ENCODE measurements at regions not wholly inside any gene's neighbourhood (a gene's known extent, or its start where the extent isn't known, plus 50 kb on each side); places are given as distances from the start of the nearest gene placed in this dataset.
A peak's percentile ranks its signal among the peaks of the same experiment; 100 is the strongest.

DNA sequence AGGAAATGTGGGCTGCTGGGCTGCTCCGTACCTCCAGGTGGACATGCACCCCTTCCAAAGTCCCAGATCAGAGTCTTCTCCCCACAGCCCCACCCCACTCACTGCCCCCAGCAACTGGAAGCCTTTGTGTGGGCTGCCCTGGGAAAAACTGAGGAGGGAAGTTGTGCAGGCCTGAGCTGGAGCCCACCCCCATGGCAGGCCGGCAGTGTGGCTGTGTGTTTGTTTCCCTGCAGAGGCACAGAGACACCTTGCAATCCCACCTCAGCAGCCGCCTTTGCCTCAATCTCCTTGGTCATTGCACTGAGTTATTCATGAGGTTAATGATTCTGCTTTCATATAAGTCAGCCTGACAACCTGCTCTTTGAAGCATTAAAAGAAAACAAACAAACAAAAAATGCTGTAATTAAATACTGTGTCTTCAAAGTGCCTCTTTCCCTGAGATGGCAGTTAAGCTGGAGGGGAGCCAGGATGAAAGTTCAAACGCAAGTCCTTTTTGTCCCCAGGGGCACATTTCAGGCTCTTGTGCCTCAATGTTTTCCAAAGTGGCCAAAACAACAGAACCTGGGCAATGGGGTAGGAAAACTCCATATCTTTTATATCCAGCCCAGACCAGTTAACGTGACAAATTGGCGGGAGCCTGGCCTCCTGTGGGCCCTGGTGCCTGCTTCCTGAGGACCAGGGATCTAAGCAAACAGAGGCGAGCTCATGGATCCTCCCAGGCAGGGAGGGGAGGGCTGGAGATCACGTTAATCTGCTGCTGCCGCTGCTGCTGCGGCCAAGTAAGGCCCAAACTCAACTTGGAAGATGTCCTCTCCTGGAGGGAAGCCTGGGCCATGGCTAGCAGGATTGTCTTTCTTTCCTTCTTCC lies 51.9 kb upstream of the TSPAN11 start:
- no peak for ATAC-seq
- peaks cover 12% of the 10 kb centered on the region for H3K27me3 Mint-ChIP-seq (ENCODE audit: low read depth)

DNA sequence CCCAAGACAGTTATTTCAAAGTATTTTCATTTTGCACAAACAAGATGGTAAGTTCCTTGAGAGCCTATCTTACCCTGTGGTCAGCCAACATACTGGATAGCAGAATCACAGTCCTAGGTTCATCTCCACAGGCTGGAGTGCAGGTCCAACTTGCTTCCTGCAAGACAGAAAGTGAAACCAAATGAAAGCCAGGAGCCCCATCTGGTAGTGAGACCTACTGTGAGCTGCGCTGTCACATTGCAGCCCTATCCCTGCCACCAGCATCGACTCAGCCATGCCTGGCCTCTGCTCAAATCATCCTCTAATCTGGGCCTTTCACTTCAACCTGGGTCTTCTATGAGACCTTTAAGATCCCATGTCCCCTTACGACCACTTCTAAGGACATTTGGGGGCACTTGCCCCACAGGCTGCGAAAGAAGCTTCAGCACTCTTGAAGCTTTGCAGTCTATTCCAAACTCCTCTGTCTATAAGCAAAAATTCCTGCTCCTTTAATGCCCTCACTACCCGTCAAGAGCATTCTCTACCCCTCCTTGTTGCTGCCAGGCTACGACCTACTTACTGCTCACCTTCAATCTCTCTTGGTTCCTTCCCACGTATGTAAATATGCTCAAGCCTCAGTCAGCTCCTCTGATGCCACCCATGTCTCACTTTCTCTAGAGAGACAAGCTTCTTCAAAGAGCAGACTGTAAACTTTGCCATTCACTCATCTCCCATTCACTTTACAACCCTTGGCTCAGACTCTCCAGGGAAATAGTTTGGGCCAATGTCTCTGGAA lies 55.9 kb upstream of the TSPAN11 start:
- H3K4me3 Mint-ChIP-seq = no peak overlapping the region
- no peak for ATAC-seq
- no peaks in the 10 kb centered on the region for H3K36me3 Mint-ChIP-seq (ENCODE audit: insufficient read depth)
- peaks cover 5% of the 10 kb centered on the region for H3K4me1 Mint-ChIP-seq (ENCODE audit: low read depth)
- DNase-seq = no peak
- peaks cover 8% of the 10 kb centered on the region for H3K27me3 Mint-ChIP-seq (ENCODE audit: low read depth)
- H3K9me3 Mint-ChIP-seq = peaks cover 8% of the 10 kb centered on the region

More for the DNA sequence above, 51.9 kb upstream of the TSPAN11 start:
- Mint-ChIP-seq H3K9me3 (no peaks in the 10 kb centered on the region), H3K36me3 (ENCODE audit: insufficient read depth) (no peaks in the 10 kb centered on the region), H3K4me3 (no peak overlapping the region), H3K4me1 (ENCODE audit: low read depth) (peaks cover 5% of the 10 kb centered on the region)
- DNase-seq = no peak

GRCh38 chr12:30867415-30867814 lies 59.1 kb upstream of the TSPAN11 start:
- Mint-ChIP-seq H3K36me3 (ENCODE audit: insufficient read depth) (no peaks in the 10 kb centered on the region), H3K4me3 (no peak overlapping the region)

GRCh38 chr12:30866256-30866655 lies 60.3 kb upstream of the TSPAN11 start:
- DNase-seq = no peak
- H3K4me1 Mint-ChIP-seq (ENCODE audit: low read depth) = peaks cover 5% of the 10 kb centered on the region
- H3K9me3 Mint-ChIP-seq = peaks cover 8% of the 10 kb centered on the region
- no peaks in the 10 kb centered on the region for H3K36me3 Mint-ChIP-seq (ENCODE audit: insufficient read depth)
- no peak for ATAC-seq
- H3K27me3 Mint-ChIP-seq (ENCODE audit: low read depth) = peaks cover 16% of the 10 kb centered on the region
- no peak overlapping the region for H3K4me3 Mint-ChIP-seq

More at GRCh38 chr12:30867415-30867814, 59.1 kb upstream of the TSPAN11 start:
- peaks cover 16% of the 10 kb centered on the region for H3K27me3 Mint-ChIP-seq (ENCODE audit: low read depth)
- peaks cover 5% of the 10 kb centered on the region for H3K4me1 Mint-ChIP-seq (ENCODE audit: low read depth)
- no peak for ATAC-seq
- H3K9me3 Mint-ChIP-seq = peaks cover 8% of the 10 kb centered on the region
- DNase-seq = no peak

DNA sequence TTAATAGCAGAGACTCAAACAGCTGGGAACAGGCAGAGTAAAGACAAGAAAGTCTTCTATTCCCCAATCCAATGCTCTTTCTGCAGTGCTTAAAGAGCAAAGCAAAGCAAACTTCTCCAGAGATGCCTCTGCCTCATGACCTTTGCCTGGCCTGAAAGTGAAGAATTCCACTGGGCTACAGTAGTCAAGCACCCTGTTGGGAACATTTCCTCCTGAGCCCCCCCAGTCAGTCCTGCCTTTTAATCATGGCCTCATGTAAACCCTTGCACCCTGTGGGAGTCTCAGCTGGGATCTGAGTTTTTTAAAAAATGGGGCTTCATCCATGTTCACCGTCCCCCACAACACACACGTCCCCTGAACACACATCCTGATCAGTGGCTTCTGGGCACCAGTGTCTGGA lies 62.7 kb upstream of the TSPAN11 start:
- Mint-ChIP-seq H3K27me3 (ENCODE audit: low read depth) (peaks cover 16% of the 10 kb centered on the region), H3K4me1 (ENCODE audit: low read depth) (no peaks in the 10 kb centered on the region), H3K36me3 (ENCODE audit: insufficient read depth) (no peaks in the 10 kb centered on the region), H3K9me3 (peaks cover 8% of the 10 kb centered on the region), H3K4me3 (no peak overlapping the region)
- no peak for ATAC-seq
- no peak for DNase-seq

GRCh38 chr12:30862486-30862885 lies 64.1 kb upstream of the TSPAN11 start:
- Mint-ChIP-seq H3K9me3 (peaks cover 8% of the 10 kb centered on the region), H3K4me3 (no peak overlapping the region), H3K27me3 (ENCODE audit: low read depth) (peaks cover 16% of the 10 kb centered on the region), H3K36me3 (ENCODE audit: insufficient read depth) (no peaks in the 10 kb centered on the region), H3K4me1 (ENCODE audit: low read depth) (no peaks in the 10 kb centered on the region)
- no peak for DNase-seq
- ATAC-seq = no peak

- no peak for DNase-seq
- no peaks in the 10 kb centered on the region for H3K4me1 Mint-ChIP-seq (ENCODE audit: low read depth)
- ATAC-seq = no peak
- H3K9me3 Mint-ChIP-seq = no peaks in the 10 kb centered on the region
- peaks cover 7% of the 10 kb centered on the region for H3K27me3 Mint-ChIP-seq (ENCODE audit: low read depth)
- no peak overlapping the region for H3K4me3 Mint-ChIP-seq
- H3K36me3 Mint-ChIP-seq (ENCODE audit: insufficient read depth) = no peaks in the 10 kb centered on the region
Measured at GRCh38 chr12:30859226-30859625, 67.3 kb upstream of the TSPAN11 start.

DNA sequence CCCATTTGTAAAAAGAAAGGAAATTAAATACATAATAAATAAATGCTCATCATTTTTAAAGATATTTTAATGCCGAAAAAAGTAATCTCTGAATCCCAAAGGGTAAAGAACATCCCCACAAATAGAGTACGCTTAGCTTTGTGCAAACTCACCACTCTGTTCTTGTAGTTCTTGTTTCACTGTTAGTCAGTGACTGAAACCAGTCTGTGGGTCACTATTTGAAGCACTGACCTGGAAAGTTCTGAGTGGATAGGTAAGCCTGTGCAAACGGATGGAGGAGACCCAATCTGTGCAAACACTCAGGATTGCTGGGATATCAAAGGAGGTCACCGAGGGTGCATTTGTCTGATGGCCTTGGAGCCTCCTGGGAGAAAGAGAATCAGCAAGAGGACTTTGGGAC lies 68.1 kb upstream of the TSPAN11 start:
- H3K27me3 Mint-ChIP-seq (ENCODE audit: low read depth) = peaks cover 7% of the 10 kb centered on the region
- ATAC-seq (no peak), DNase-seq (no peak)
- no peak overlapping the region for H3K4me3 Mint-ChIP-seq
- no peaks in the 10 kb centered on the region for H3K9me3 Mint-ChIP-seq
- H3K36me3 Mint-ChIP-seq (ENCODE audit: insufficient read depth) = no peaks in the 10 kb centered on the region
- no peaks in the 10 kb centered on the region for H3K4me1 Mint-ChIP-seq (ENCODE audit: low read depth)

- Mint-ChIP-seq H3K9me3 (no peaks in the 10 kb centered on the region), H3K27me3 (ENCODE audit: low read depth) (no peaks in the 10 kb centered on the region), H3K4me3 (no peak overlapping the region), H3K4me1 (ENCODE audit: low read depth) (peaks cover 7% of the 10 kb centered on the region), H3K36me3 (ENCODE audit: insufficient read depth) (no peaks in the 10 kb centered on the region)
- DNase-seq = no peak
- ATAC-seq = no peak
Measured at GRCh38 chr12:30853561-30854133, 72.9 kb upstream of the TSPAN11 start.

DNA sequence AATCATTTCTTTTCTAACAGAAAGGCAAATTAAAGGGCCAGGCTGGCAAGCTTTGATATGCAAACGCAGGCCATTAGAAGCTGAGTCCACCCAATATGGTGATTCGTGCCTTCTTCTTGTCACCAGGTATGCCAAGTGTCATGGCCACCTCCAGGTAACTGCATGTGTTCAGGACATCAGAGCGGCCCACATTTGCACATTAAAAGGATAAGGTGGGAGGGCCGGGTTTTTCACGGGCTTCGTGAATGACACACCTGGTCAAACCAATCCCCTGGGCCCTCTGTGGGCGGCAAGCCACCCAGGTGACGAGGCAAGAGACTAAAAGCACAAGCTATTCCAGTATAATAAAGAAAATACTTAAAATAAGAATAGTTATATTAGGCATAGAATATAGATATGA lies 75.9 kb upstream of the TSPAN11 start:
- no peaks in the 10 kb centered on the region for H3K27me3 Mint-ChIP-seq (ENCODE audit: low read depth)
- peaks cover 7% of the 10 kb centered on the region for H3K4me1 Mint-ChIP-seq (ENCODE audit: low read depth)
- no peaks in the 10 kb centered on the region for H3K36me3 Mint-ChIP-seq (ENCODE audit: insufficient read depth)
- ATAC-seq (no peak), DNase-seq (no peak)
- no peak overlapping the region for H3K4me3 Mint-ChIP-seq
- H3K9me3 Mint-ChIP-seq = no peaks in the 10 kb centered on the region

GRCh38 chr12:30847259-30847658 lies 79.3 kb upstream of the TSPAN11 start:
- peaks cover 7% of the 10 kb centered on the region for H3K4me1 Mint-ChIP-seq (ENCODE audit: low read depth)
- H3K4me3 Mint-ChIP-seq = no peak overlapping the region
- DNase-seq (no peak), ATAC-seq (peak in 1 of 2 donors; percentile 47)
- no peaks in the 10 kb centered on the region for H3K27me3 Mint-ChIP-seq (ENCODE audit: low read depth)
- no peaks in the 10 kb centered on the region for H3K9me3 Mint-ChIP-seq
- H3K36me3 Mint-ChIP-seq (ENCODE audit: insufficient read depth) = no peaks in the 10 kb centered on the region

DNA sequence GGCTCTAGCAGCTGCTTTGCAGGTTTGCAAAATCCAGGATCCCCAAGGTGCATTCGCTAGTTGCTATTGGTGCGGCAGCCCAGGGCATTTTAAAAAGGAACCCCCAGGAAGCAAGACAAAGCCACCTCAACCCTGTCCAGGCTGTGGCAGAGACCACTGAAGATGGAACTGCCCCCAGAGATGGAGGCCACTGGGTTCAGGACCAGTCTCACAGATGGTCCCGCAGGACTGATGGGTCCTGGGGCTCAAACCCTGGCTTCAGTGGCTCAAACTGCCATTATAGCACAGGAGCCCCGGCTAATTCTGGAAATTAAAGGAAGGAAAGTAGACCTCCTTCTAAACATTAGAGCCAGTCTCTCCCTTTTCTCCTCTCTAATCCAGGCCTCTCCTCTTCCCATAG lies 79.8 kb upstream of the TSPAN11 start:
- Mint-ChIP-seq H3K9me3 (no peaks in the 10 kb centered on the region), H3K27me3 (ENCODE audit: low read depth) (no peaks in the 10 kb centered on the region), H3K4me1 (ENCODE audit: low read depth) (peaks cover 5% of the 10 kb centered on the region), H3K36me3 (ENCODE audit: insufficient read depth) (no peaks in the 10 kb centered on the region), H3K4me3 (no peak overlapping the region)
- ATAC-seq (no peak), DNase-seq (no peak)

DNA sequence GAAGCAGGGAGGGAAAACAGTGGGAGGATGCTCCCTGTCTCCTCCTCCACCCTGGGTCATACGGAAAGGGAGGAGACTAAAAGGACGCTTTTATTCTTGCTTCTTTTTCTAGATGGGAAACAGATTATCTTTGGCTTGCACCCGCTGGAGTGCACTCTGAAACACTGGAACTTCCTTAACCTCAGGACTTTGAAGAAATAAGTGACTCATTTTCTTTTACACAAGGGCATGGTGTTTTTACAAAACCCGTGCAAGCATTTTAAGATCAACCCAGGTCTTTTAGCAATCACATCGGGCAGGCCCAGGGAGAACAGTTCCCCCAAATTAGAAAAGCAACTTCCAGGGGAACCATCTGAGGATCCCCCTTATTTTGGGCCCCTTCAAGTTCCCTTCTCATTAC lies 80.9 kb upstream of the TSPAN11 start:
- H3K4me3 Mint-ChIP-seq = no peak overlapping the region
- ATAC-seq = no peak

GRCh38 chr12:30843211-30843610 lies 83.3 kb upstream of the TSPAN11 start:
- no peaks in the 10 kb centered on the region for H3K36me3 Mint-ChIP-seq (ENCODE audit: insufficient read depth)
- H3K9me3 Mint-ChIP-seq = no peaks in the 10 kb centered on the region
- no peak overlapping the region for H3K4me3 Mint-ChIP-seq
- no peaks in the 10 kb centered on the region for H3K4me1 Mint-ChIP-seq (ENCODE audit: low read depth)
- ATAC-seq (no peak), DNase-seq (no peak)
- peaks cover 3% of the 10 kb centered on the region for H3K27me3 Mint-ChIP-seq (ENCODE audit: low read depth)

More for the DNA sequence above, 80.9 kb upstream of the TSPAN11 start:
- Mint-ChIP-seq H3K4me1 (ENCODE audit: low read depth) (no peaks in the 10 kb centered on the region), H3K27me3 (ENCODE audit: low read depth) (no peaks in the 10 kb centered on the region), H3K36me3 (ENCODE audit: insufficient read depth) (no peaks in the 10 kb centered on the region), H3K9me3 (no peaks in the 10 kb centered on the region)
- no peak for DNase-seq

All from activated T-cell treated with anti-CD3 and anti-CD28 coated beads, Interleukin-2, amount 50 U/mL, for 4 hours (primary cell).